ENCODE measurements at regions not wholly inside any gene's neighbourhood (a gene's known extent, or its start where the extent isn't known, plus 50 kb on each side); places are given as distances from the start of the nearest gene placed in this dataset.

- ChIA-PET POLR2A (ENCODE audit: low non-redundant PET) (no interaction called here), CTCF (no interaction called here)
- H3K4me3 ChIP-seq (ENCODE audit: low read depth, low read length, poor library complexity, severe bottlenecking) = no peak overlapping the region
- DNase-seq (ENCODE audit: low spot score) = peak; percentile 10
- BruUV-seq (replicated peaks) = no TSS peak
- H3K9me3 ChIP-seq (ENCODE audit: low read depth, low read length, poor library complexity, severe bottlenecking) = no peaks in the 10 kb centered on the region
- H3K27me3 ChIP-seq (replicated peaks; ENCODE audit: insufficient read depth, low read depth, low read length, poor library complexity) = no peaks in the 10 kb centered on the region
- no peak for TF ChIP-seq EZH2 (IDR thresholded peaks at IDR 0.05; ENCODE audit: borderline replicate concordance, low read depth, low read length, poor library complexity, severe bottlenecking)
- TF ChIP-seq CTCF (conservative IDR thresholded peaks at IDR 0.05; ENCODE audit: low read depth, low read length) = peak; percentile 49
- no peaks in the 10 kb centered on the region for H3K36me3 ChIP-seq (ENCODE audit: insufficient read depth, low read length, poor library complexity, severe bottlenecking)
- H3K4me1 ChIP-seq (ENCODE audit: insufficient read depth, low read length, poor library complexity, severe bottlenecking) = no peaks in the 10 kb centered on the region
- intact Hi-C loops (cut with micrococcal nuclease; ENCODE audit: unreplicated experiment) = no loop called here
- H3K27ac ChIP-seq (ENCODE audit: low read depth, low read length, poor library complexity, severe bottlenecking) = no peak overlapping the region
Measured at GRCh38 chr4:54433686-54434085, 204.6 kb downstream of the PDGFRA start.

- no peak overlapping the region for H3K4me3 ChIP-seq (ENCODE audit: low read depth, low read length, poor library complexity, severe bottlenecking)
- H3K27me3 ChIP-seq (replicated peaks; ENCODE audit: insufficient read depth, low read depth, low read length, poor library complexity) = no peaks in the 10 kb centered on the region
- H3K27ac ChIP-seq (ENCODE audit: low read depth, low read length, poor library complexity, severe bottlenecking) = no peak overlapping the region
- intact Hi-C loops (cut with micrococcal nuclease; ENCODE audit: unreplicated experiment) = loop anchor here (5.0 kb wide), 1 partner anchor 118 kb away; no protein-coding TSS in a partner anchor
- ChIA-PET POLR2A (ENCODE audit: low non-redundant PET) (no interaction called here), CTCF (no interaction called here)
- peak; percentile 23 for DNase-seq (ENCODE audit: low spot score)
- TF ChIP-seq CTCF (conservative IDR thresholded peaks at IDR 0.05; ENCODE audit: low read depth, low read length) (no peak), EZH2 (IDR thresholded peaks at IDR 0.05; ENCODE audit: borderline replicate concordance, low read depth, low read length, poor library complexity, severe bottlenecking) (no peak)
- H3K36me3 ChIP-seq (ENCODE audit: insufficient read depth, low read length, poor library complexity, severe bottlenecking) = no peaks in the 10 kb centered on the region
- BruUV-seq (replicated peaks) = no TSS peak
- no peaks in the 10 kb centered on the region for H3K4me1 ChIP-seq (ENCODE audit: insufficient read depth, low read length, poor library complexity, severe bottlenecking)
- H3K9me3 ChIP-seq (ENCODE audit: low read depth, low read length, poor library complexity, severe bottlenecking) = no peaks in the 10 kb centered on the region
Measured at GRCh38 chr4:54439831-54440243, 210.7 kb downstream of the PDGFRA start.

- H3K4me1 ChIP-seq (ENCODE audit: insufficient read depth, low read length, poor library complexity, severe bottlenecking) = no peaks in the 10 kb centered on the region
- no peaks in the 10 kb centered on the region for H3K27me3 ChIP-seq (replicated peaks; ENCODE audit: insufficient read depth, low read depth, low read length, poor library complexity)
- ChIA-PET CTCF (no interaction called here), POLR2A (ENCODE audit: low non-redundant PET) (no interaction called here)
- H3K9me3 ChIP-seq (ENCODE audit: low read depth, low read length, poor library complexity, severe bottlenecking) = no peaks in the 10 kb centered on the region
- H3K36me3 ChIP-seq (ENCODE audit: insufficient read depth, low read length, poor library complexity, severe bottlenecking) = no peaks in the 10 kb centered on the region
- BruUV-seq (replicated peaks) = no TSS peak
- peak; percentile 45 for DNase-seq (ENCODE audit: low spot score)
- no peak overlapping the region for H3K27ac ChIP-seq (ENCODE audit: low read depth, low read length, poor library complexity, severe bottlenecking)
- intact Hi-C loops (cut with micrococcal nuclease; ENCODE audit: unreplicated experiment) = loop anchor here (5.0 kb wide), 1 partner anchor 118 kb away; no protein-coding TSS in a partner anchor
- TF ChIP-seq CTCF (conservative IDR thresholded peaks at IDR 0.05; ENCODE audit: low read depth, low read length) (peak; percentile 57), EZH2 (IDR thresholded peaks at IDR 0.05; ENCODE audit: borderline replicate concordance, low read depth, low read length, poor library complexity, severe bottlenecking) (no peak)
- H3K4me3 ChIP-seq (ENCODE audit: low read depth, low read length, poor library complexity, severe bottlenecking) = no peak overlapping the region
Measured at GRCh38 chr4:54440394-54441136, 211.5 kb downstream of the PDGFRA start.
